K562 (cell line): ENCODE measurements at regions not wholly inside any gene's neighbourhood (a gene's known extent, or its start where the extent isn't known, plus 50 kb on each side); places are given as distances from the start of the nearest gene placed in this dataset.

Source experiments
- ATAC-seq: fragments of 200-7000 bp; cut with Tn5 transposase; 3 replicates; pipeline ENCODE4 v1.9.1; 2020; ENCODE audit warnings: moderate library complexity
- BruUV-seq: library from RNA; stranded (reverse); fragments of 400-500 nt; replicated peaks from 2 replicates; lab custom pipeline; 2021; lab: Mats Ljungman, UMichigan
- CTCF ChIA-PET: fragments of 300-600 bp; formaldehyde crosslinking; extraction: SDS; loops from one replicate; lab custom pipeline; 2021; ENCODE audit warnings: low intra/inter-chr PET ratio; lab: Yijun Ruan, JAX
- POLR2A ChIA-PET: fragments of 300-600, 350-650 bp; sonication (Branson Sonifier 250); formaldehyde crosslinking; extraction: SDS; loops from one replicate; lab custom pipeline; 2021; ENCODE audit warnings: antibody characterized with exemption, inconsistent platforms; lab: Yijun Ruan, JAX
- DNase-seq, 4 experiments: peaks; one replicate each; pipeline versions ENCODE4 v3.0.0 to v3.0.0-alpha.2; 2011 to 2018; ENCODE audit warnings: low spot score in 3 of 4, mixed read lengths in 3 of 4; ENCODE audit errors: extremely low read depth in 1 of 4
- FAIRE-seq: peaks from 2 replicates; lab custom pipeline; 2011; peaks lifted over from hg19 to GRCh38; lab: Jason Lieb, UNC
- H2AFZ ChIP-seq: 2 replicates; pipeline ENCODE4 v1.6.0; 2011; ENCODE audit warnings: low read depth, low read length, control low read depth, inconsistent platforms
- H3K27ac ChIP-seq: fragments of 200-600 bp; 3 replicates; pipeline ENCODE4 v1.8.0; 2011; ENCODE audit warnings: low read depth, mild to moderate bottlenecking, control low read depth, inconsistent platforms, low read length, moderate library complexity, mixed read lengths; ENCODE audit errors: extremely low read depth
- H3K27me3 ChIP-seq, 2 experiments: fragments of 300-600 bp in 1 of 2; 2 replicates in 1 of 2; 3 replicates in 1 of 2; pipeline versions ENCODE4 v1.6.0 to v1.8.0; 2011; ENCODE audit warnings: inconsistent platforms in 2 of 2, low read length in 2 of 2, mild to moderate bottlenecking in 1 of 2, mixed read lengths in 1 of 2, moderate library complexity in 1 of 2; ENCODE audit not compliant: control insufficient read depth in 2 of 2, insufficient read depth in 2 of 2
- H3K36me3 ChIP-seq: fragments of 300-600 bp; 3 replicates; pipeline ENCODE4 v1.8.0; 2011; ENCODE audit warnings: mild to moderate bottlenecking, low read length, inconsistent platforms; ENCODE audit not compliant: control insufficient read depth, insufficient read depth
- H3K4me1 ChIP-seq, 2 experiments: fragments of 200-600 bp in 1 of 2; replicated peaks in 1 of 2; 2 replicates in 1 of 2; 3 replicates in 1 of 2; pipeline versions ENCODE4 v1.5.1 to v1.8.0; 2011; ENCODE audit warnings: inconsistent platforms in 2 of 2, low read length in 2 of 2, mild to moderate bottlenecking in 1 of 2, mixed read lengths in 1 of 2, moderate library complexity in 1 of 2; ENCODE audit not compliant: control insufficient read depth in 2 of 2, insufficient read depth in 2 of 2
- H3K4me2 ChIP-seq: 2 replicates; pipeline ENCODE4 v1.6.1; 2011; ENCODE audit warnings: low read length, control low read depth, inconsistent platforms, mixed read lengths; ENCODE audit not compliant: insufficient read depth
- H3K4me3 ChIP-seq: fragments of 200-600 bp; sonication (generic), shearing (Covaris generic); 2 replicates; pipeline ENCODE4 v1.5.1; 2016; ENCODE audit warnings: control low read depth, inconsistent platforms
- H3K79me2 ChIP-seq: fragments of 200-600 bp; 3 replicates; pipeline ENCODE4 v1.8.0; 2011; ENCODE audit warnings: low read length, inconsistent platforms; ENCODE audit not compliant: control insufficient read depth, insufficient read depth
- H3K9ac ChIP-seq, 2 experiments: 2 replicates each; pipeline versions ENCODE4 v1.6.0 to v1.6.1; 2011; ENCODE audit warnings: low read depth in 2 of 2, low read length in 2 of 2, control low read depth in 1 of 2, inconsistent platforms in 1 of 2, mild to moderate bottlenecking in 1 of 2, mixed read lengths in 1 of 2; ENCODE audit not compliant: insufficient read depth in 1 of 2
- H3K9me1 ChIP-seq: one replicate; pipeline ENCODE4 v1.6.0; 2011; ENCODE audit warnings: inconsistent platforms, mild to moderate bottlenecking, low read length, moderate library complexity; ENCODE audit not compliant: control insufficient read depth, insufficient read depth
- H3K9me3 ChIP-seq: replicated peaks from 2 replicates; pipeline ENCODE4 v1.5.1; 2011; ENCODE audit warnings: low read depth, low read length, inconsistent platforms; ENCODE audit not compliant: control insufficient read depth, insufficient read depth
- H4K20me1 ChIP-seq: replicated peaks from 2 replicates; pipeline ENCODE4 v1.6.1; 2011; ENCODE audit warnings: low read length, inconsistent platforms, mixed read lengths; ENCODE audit not compliant: control insufficient read depth, insufficient read depth
- CBX1 ChIP-seq: sonication (generic); IDR thresholded peaks from 2 replicates; pipeline ENCODE4 v1.6.1; 2016; ENCODE audit warnings: antibody characterized with exemption, low read depth, mild to moderate bottlenecking
- CUX1 ChIP-seq: fragments of 200-800 bp; sonication (Bioruptor generic); IDR thresholded peaks from 2 replicates; pipeline ENCODE4 v1.6.1; 2016; ENCODE audit warnings: missing genetic modification characterization, missing compliant biosample characterization
- E4F1 ChIP-seq: fragments of 250-450 bp; sonication (Bioruptor Pico); IDR thresholded peaks from 2 replicates; pipeline ENCODE4 v1.5.0; 2021; ENCODE audit warnings: mild to moderate bottlenecking, borderline replicate concordance
- HDAC1 ChIP-seq, 2 experiments: fragments of 450-650 bp; IDR thresholded peaks; 2 replicates each; pipeline ENCODE4 v1.6.1; 2016 to 2017; ENCODE audit warnings: inconsistent platforms in 1 of 2, mild to moderate bottlenecking in 1 of 2, moderate library complexity in 1 of 2
- HDAC6 ChIP-seq: IDR thresholded peaks from 2 replicates; pipeline ENCODE4 v1.6.1; 2012; ENCODE audit warnings: low read depth, mild to moderate bottlenecking, control low read depth, inconsistent platforms, low read length, moderate library complexity
- ILF3 ChIP-seq: fragments of 450-650 bp; IDR thresholded peaks from 2 replicates; pipeline ENCODE4 v1.6.1; 2018; ENCODE audit warnings: antibody characterized with exemption, mild to moderate bottlenecking, moderate library complexity, borderline replicate concordance
- MXI1 ChIP-seq: IDR thresholded peaks from 2 replicates; pipeline ENCODE4 v1.6.1; 2011; ENCODE audit warnings: low read depth, mild to moderate bottlenecking, improper control_type of control experiment, low read length
- NFE2L1 ChIP-seq: fragments of 450-650 bp; IDR thresholded peaks from 2 replicates; pipeline ENCODE4 v1.6.1; 2016; ENCODE audit warnings: missing genetic modification characterization, low read depth, mild to moderate bottlenecking, missing compliant biosample characterization, moderate library complexity, borderline replicate concordance
- RFX7 ChIP-seq: fragments of 250-450 bp; sonication (Bioruptor Pico); IDR thresholded peaks from 2 replicates; pipeline ENCODE4 v1.5.1; 2021; ENCODE audit warnings: mild to moderate bottlenecking
- WGBS: fragments of 100-300 bp; shearing (Covaris generic); methylation state at CpG from one replicate; pipeline ENCODE4 v1.1.6; 2016; ENCODE audit warnings: low coverage, mixed read lengths; ENCODE audit not compliant: insufficient coverage; ENCODE audit errors: missing lambda C conversion rate; 5-methylcytosine and 5-hydroxymethylcytosine counted together
- in situ Hi-C: fragments of 300-500 bp; cut with MboI; formaldehyde crosslinking; loops from 4 replicates; pipeline ENCODE4 v1.15.0; 2018; ENCODE audit warnings: inconsistent platforms, mixed read lengths
- intact Hi-C: fragments of 100-400 bp; cut with micrococcal nuclease; formaldehyde crosslinking; loops from 2 replicates; pipeline ENCODE4 v1.14.2; 2022

GRCh38 chr9:77094150-77094549 lies 74.7 kb downstream of the FOXB2 start:
- POLR2A ChIA-PET = no interaction called here
- H3K9ac ChIP-seq = no peak overlapping the region
- H2AFZ ChIP-seq = no peak overlapping the region
- TF ChIP-seq NFE2L1 (tag) (no peak), CBX1 (no peak)
- H3K9me1 ChIP-seq = no peaks in the 10 kb centered on the region
- FAIRE-seq = no peak
- no peaks in the 10 kb centered on the region for H3K4me1 ChIP-seq
- no peaks in the 10 kb centered on the region for H4K20me1 ChIP-seq
- no peak overlapping the region for H3K4me2 ChIP-seq
- no peaks in the 10 kb centered on the region for H3K36me3 ChIP-seq
- no peak overlapping the region for H3K4me3 ChIP-seq
- no peaks in the 10 kb centered on the region; a peak in 1 of 5 replicates for H3K27me3 ChIP-seq
- CTCF ChIA-PET = no interaction called here
- no peaks in the 10 kb centered on the region for H3K9me3 ChIP-seq
- no TSS peak for BruUV-seq
- intact Hi-C loops (no loop called here), in situ Hi-C loops (no loop called here)
- H3K27ac ChIP-seq = no peak overlapping the region
- H3K79me2 ChIP-seq = no peaks in the 10 kb centered on the region
- no peak for DNase-seq
- ATAC-seq = no peak

- Histone ChIP-seq H3K9ac (no peak overlapping the region), H3K9me1 (no peaks in the 10 kb centered on the region), H3K9me3 (no peaks in the 10 kb centered on the region), H3K4me1 (no peaks in the 10 kb centered on the region), H3K79me2 (no peaks in the 10 kb centered on the region), H3K4me3 (no peak overlapping the region), H3K36me3 (no peaks in the 10 kb centered on the region), H3K27me3 (no peaks in the 10 kb centered on the region; a peak in 1 of 5 replicates), H3K27ac (no peak overlapping the region), H4K20me1 (no peaks in the 10 kb centered on the region), H3K4me2 (no peak overlapping the region), H2AFZ (no peak overlapping the region)
- in situ Hi-C loops = no loop called here
- intact Hi-C loops = no loop called here
- TF ChIP-seq ILF3 (no peak), HDAC1 (IDR thresholded peaks at IDR 0.05) (no peak), MXI1 (no peak), RFX7 (no peak), HDAC6 (no peak), CUX1 (CRISPR knock-in tag) (no peak), E4F1 (CRISPR knock-in tag) (no peak)
- no peak for ATAC-seq
- no TSS peak for BruUV-seq
- CTCF ChIA-PET = no interaction called here
- DNase-seq = no peak
- 0% methylated on average over 1 of the region's 2 CpGs for WGBS
- FAIRE-seq = no peak
- POLR2A ChIA-PET = no interaction called here
Observed at GRCh38 chr9:77097335-77097734, 77.9 kb downstream of the FOXB2 start.
